ENCODE measurements at regions not wholly inside any gene's neighbourhood (a gene's known extent, or its start where the extent isn't known, plus 50 kb on each side); places are given as distances from the start of the nearest gene placed in this dataset.

GRCh38 chr4:147354237-147354636 lies 126.7 kb upstream of the EDNRA start:
- TF ChIP-seq CTCF (IDR thresholded peaks at IDR 0.05) (no peak), POLR2AphosphoS5 (IDR thresholded peaks at IDR 0.05) (no peak)
